Progenitor cell of endocrine pancreas (in vitro differentiated cells): ENCODE measurements at regions not wholly inside any gene's neighbourhood (a gene's known extent, or its start where the extent isn't known, plus 50 kb on each side); places are given as distances from the start of the nearest gene placed in this dataset.

ENCODE experiments used
- DNase-seq: peaks from one replicate; pipeline ENCODE4 v3.0.0; 2021; ENCODE audit warnings: low spot score; ENCODE audit not compliant: unreplicated experiment
- H3K27ac Mint-ChIP-seq: 2 replicates; pipeline ENCODE4 v1.8.0; 2021; ENCODE audit warnings: mild to moderate bottlenecking, moderate library complexity, mixed read lengths
- H3K27me3 Mint-ChIP-seq: 2 replicates; pipeline ENCODE4 v1.8.0; 2021; ENCODE audit warnings: mixed read lengths
- H3K36me3 Mint-ChIP-seq: 2 replicates; pipeline ENCODE4 v1.8.0; 2022; ENCODE audit warnings: mixed read lengths; ENCODE audit not compliant: insufficient read depth
- H3K4me1 Mint-ChIP-seq: 2 replicates; pipeline ENCODE4 v1.8.0; 2021; ENCODE audit warnings: low read depth, mixed read lengths
- H3K4me3 Mint-ChIP-seq: 2 replicates; pipeline ENCODE4 v1.8.0; 2021; ENCODE audit warnings: low read depth, mild to moderate bottlenecking, moderate library complexity, mixed read lengths
- H3K9me3 Mint-ChIP-seq: 2 replicates; pipeline ENCODE4 v1.8.0; 2021; ENCODE audit warnings: low read depth, mixed read lengths
- TF ChIP-seq, protein P1 (sequence below): fragments of 200-600 bp; sonication (generic); IDR thresholded peaks from one replicate; pipeline ENCODE4 v1.5.0; 2021; ENCODE audit warnings: antibody characterized with exemption, mild to moderate bottlenecking; ENCODE audit not compliant: unreplicated experiment

GRCh38 chr5:146995878-146996277 lies 117.3 kb upstream of the PPP2R2B start:
- Mint-ChIP-seq H3K36me3 (no peaks in the 10 kb centered on the region), H3K4me3 (no peak overlapping the region), H3K27me3 (no peaks in the 10 kb centered on the region), H3K9me3 (peaks cover under 1% of the 10 kb centered on the region), H3K4me1 (no peaks in the 10 kb centered on the region), H3K27ac (no peak overlapping the region)
- DNase-seq, result no peak
- TF ChIP-seq, protein P1, sequence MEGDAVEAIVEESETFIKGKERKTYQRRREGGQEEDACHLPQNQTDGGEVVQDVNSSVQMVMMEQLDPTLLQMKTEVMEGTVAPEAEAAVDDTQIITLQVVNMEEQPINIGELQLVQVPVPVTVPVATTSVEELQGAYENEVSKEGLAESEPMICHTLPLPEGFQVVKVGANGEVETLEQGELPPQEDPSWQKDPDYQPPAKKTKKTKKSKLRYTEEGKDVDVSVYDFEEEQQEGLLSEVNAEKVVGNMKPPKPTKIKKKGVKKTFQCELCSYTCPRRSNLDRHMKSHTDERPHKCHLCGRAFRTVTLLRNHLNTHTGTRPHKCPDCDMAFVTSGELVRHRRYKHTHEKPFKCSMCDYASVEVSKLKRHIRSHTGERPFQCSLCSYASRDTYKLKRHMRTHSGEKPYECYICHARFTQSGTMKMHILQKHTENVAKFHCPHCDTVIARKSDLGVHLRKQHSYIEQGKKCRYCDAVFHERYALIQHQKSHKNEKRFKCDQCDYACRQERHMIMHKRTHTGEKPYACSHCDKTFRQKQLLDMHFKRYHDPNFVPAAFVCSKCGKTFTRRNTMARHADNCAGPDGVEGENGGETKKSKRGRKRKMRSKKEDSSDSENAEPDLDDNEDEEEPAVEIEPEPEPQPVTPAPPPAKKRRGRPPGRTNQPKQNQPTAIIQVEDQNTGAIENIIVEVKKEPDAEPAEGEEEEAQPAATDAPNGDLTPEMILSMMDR, result no peak

GRCh38 chr5:147015405-147015804 lies 136.8 kb upstream of the PPP2R2B start:
- TF ChIP-seq, protein P1, result no peak
- Mint-ChIP-seq H3K4me1 (no peaks in the 10 kb centered on the region), H3K27me3 (no peaks in the 10 kb centered on the region), H3K9me3 (no peaks in the 10 kb centered on the region), H3K36me3 (no peaks in the 10 kb centered on the region), H3K27ac (no peak overlapping the region), H3K4me3 (no peak overlapping the region)
- no peak for DNase-seq

GRCh38 chr5:147017191-147017590 lies 138.6 kb upstream of the PPP2R2B start:
- Mint-ChIP-seq H3K4me3 (no peak overlapping the region), H3K27me3 (no peaks in the 10 kb centered on the region)
- DNase-seq, result no peak

GRCh38 chr5:147017621-147018020 lies 139.1 kb upstream of the PPP2R2B start:
- no peaks in the 10 kb centered on the region for H3K27me3 Mint-ChIP-seq
- H3K36me3 Mint-ChIP-seq, result no peaks in the 10 kb centered on the region
- H3K4me1 Mint-ChIP-seq, result no peaks in the 10 kb centered on the region
- no peak overlapping the region for H3K27ac Mint-ChIP-seq
- no peak for DNase-seq
- no peak overlapping the region for H3K4me3 Mint-ChIP-seq
- H3K9me3 Mint-ChIP-seq, result no peaks in the 10 kb centered on the region
- TF ChIP-seq, protein P1, result no peak

More at GRCh38 chr5:147017191-147017590, 138.6 kb upstream of the PPP2R2B start:
- no peaks in the 10 kb centered on the region for H3K36me3 Mint-ChIP-seq
- H3K9me3 Mint-ChIP-seq, result no peaks in the 10 kb centered on the region
- H3K4me1 Mint-ChIP-seq, result no peaks in the 10 kb centered on the region
- no peak overlapping the region for H3K27ac Mint-ChIP-seq
- TF ChIP-seq, protein P1, result no peak

DNA sequence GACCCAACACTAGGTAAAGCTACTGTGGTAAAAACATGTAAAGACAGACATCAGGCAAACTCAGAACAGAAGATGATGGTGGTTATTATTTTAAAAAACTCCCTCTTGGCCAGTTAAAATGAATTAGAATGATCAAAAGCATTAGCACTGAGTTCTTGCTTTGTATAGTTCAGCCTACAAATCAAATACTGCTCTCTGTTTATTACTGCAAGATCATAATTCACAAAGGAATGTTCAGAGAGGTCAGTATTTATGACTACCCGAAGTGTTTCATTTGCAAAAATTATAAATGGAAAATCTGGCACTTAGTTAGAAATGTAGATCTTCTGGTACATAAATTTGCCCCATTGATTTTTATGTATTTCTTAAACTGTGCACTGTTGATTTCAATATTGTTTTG lies 140.3 kb upstream of the PPP2R2B start:
- TF ChIP-seq, protein P1, result no peak
- H3K27ac Mint-ChIP-seq, result no peak overlapping the region
- DNase-seq, result no peak
- H3K36me3 Mint-ChIP-seq, result no peaks in the 10 kb centered on the region
- no peak overlapping the region for H3K4me3 Mint-ChIP-seq
- no peaks in the 10 kb centered on the region for H3K27me3 Mint-ChIP-seq
- H3K4me1 Mint-ChIP-seq, result no peaks in the 10 kb centered on the region
- no peaks in the 10 kb centered on the region for H3K9me3 Mint-ChIP-seq
